ENCODE measurements at regions not wholly inside any gene's neighbourhood (a gene's known extent, or its start where the extent isn't known, plus 50 kb on each side); places are given as distances from the start of the nearest gene placed in this dataset.

GRCh38 chr22:22124374-22124773 lies 120.2 kb upstream of the VPREB1 start:
- TF ChIP-seq POLR2A (IDR thresholded peaks at IDR 0.05) (no peak), POLR2AphosphoS5 (IDR thresholded peaks at IDR 0.05; ENCODE audit: insufficient read depth in 1 of 2, low read depth in 1 of 2) (no peak)
- no peak for DNase-seq (ENCODE audit: extremely low spot score in 2 of 2)
- intact Hi-C loops (cut with DNase I): no loop called here
- H3K4me3 ChIP-seq: no peak overlapping the region
- no peaks in the 10 kb centered on the region for H3K27me3 ChIP-seq
- H3K27ac ChIP-seq: no peak overlapping the region
- H3K4me1 ChIP-seq: no peaks in the 10 kb centered on the region
- H3K36me3 ChIP-seq: no peaks in the 10 kb centered on the region
- H3K9me3 ChIP-seq: no peaks in the 10 kb centered on the region

- no peak for DNase-seq (ENCODE audit: extremely low spot score in 2 of 2)
- no peak overlapping the region for H3K4me3 ChIP-seq
- intact Hi-C loops (cut with DNase I): no loop called here
- H3K36me3 ChIP-seq: no peaks in the 10 kb centered on the region
- H3K9me3 ChIP-seq: no peaks in the 10 kb centered on the region
- H3K27me3 ChIP-seq: no peaks in the 10 kb centered on the region
- no peak for TF ChIP-seq CTCF (IDR thresholded peaks at IDR 0.05)
- no peak for TF ChIP-seq POLR2AphosphoS5 (IDR thresholded peaks at IDR 0.05; ENCODE audit: insufficient read depth in 1 of 2, low read depth in 1 of 2)
- TF ChIP-seq POLR2A (IDR thresholded peaks at IDR 0.05): no peak
- H3K27ac ChIP-seq: no peak overlapping the region
- H3K4me1 ChIP-seq: no peaks in the 10 kb centered on the region
Observed at GRCh38 chr22:22123960-22124278, 120.7 kb upstream of the VPREB1 start.

- intact Hi-C loops (cut with DNase I): no loop called here
- no peaks in the 10 kb centered on the region for H3K9me3 ChIP-seq
- no peak overlapping the region for H3K27ac ChIP-seq
- TF ChIP-seq POLR2AphosphoS5 (IDR thresholded peaks at IDR 0.05; ENCODE audit: insufficient read depth in 1 of 2, low read depth in 1 of 2) (no peak), POLR2A (IDR thresholded peaks at IDR 0.05) (no peak), CTCF (IDR thresholded peaks at IDR 0.05) (no peak)
- H3K27me3 ChIP-seq: no peaks in the 10 kb centered on the region
- no peak for DNase-seq (ENCODE audit: extremely low spot score in 2 of 2)
- no peaks in the 10 kb centered on the region for H3K36me3 ChIP-seq
- no peaks in the 10 kb centered on the region for H3K4me1 ChIP-seq
- H3K4me3 ChIP-seq: no peak overlapping the region
Observed at GRCh38 chr22:22123118-22123959, 121.2 kb upstream of the VPREB1 start.

- no peak overlapping the region for H3K27ac ChIP-seq
- H3K36me3 ChIP-seq: no peaks in the 10 kb centered on the region
- no peaks in the 10 kb centered on the region for H3K27me3 ChIP-seq
- intact Hi-C loops (cut with DNase I): no loop called here
- no peak for TF ChIP-seq POLR2AphosphoS5 (IDR thresholded peaks at IDR 0.05; ENCODE audit: insufficient read depth in 1 of 2, low read depth in 1 of 2)
- no peak for TF ChIP-seq CTCF (IDR thresholded peaks at IDR 0.05)
- TF ChIP-seq POLR2A (IDR thresholded peaks at IDR 0.05): no peak
- no peaks in the 10 kb centered on the region for H3K4me1 ChIP-seq
- no peaks in the 10 kb centered on the region for H3K9me3 ChIP-seq
- no peak overlapping the region for H3K4me3 ChIP-seq
- no peak for DNase-seq (ENCODE audit: extremely low spot score in 2 of 2)
Observed at GRCh38 chr22:22122348-22123117, 122.1 kb upstream of the VPREB1 start.

- intact Hi-C loops (cut with DNase I): no loop called here
- H3K27ac ChIP-seq: no peak overlapping the region
- H3K4me3 ChIP-seq: no peak overlapping the region
- no peak for DNase-seq (ENCODE audit: extremely low spot score in 2 of 2)
- H3K27me3 ChIP-seq: no peaks in the 10 kb centered on the region
- H3K4me1 ChIP-seq: no peaks in the 10 kb centered on the region
- no peaks in the 10 kb centered on the region for H3K36me3 ChIP-seq
- TF ChIP-seq CTCF (IDR thresholded peaks at IDR 0.05): no peak
- no peak for TF ChIP-seq POLR2AphosphoS5 (IDR thresholded peaks at IDR 0.05; ENCODE audit: insufficient read depth in 1 of 2, low read depth in 1 of 2)
- TF ChIP-seq POLR2A (IDR thresholded peaks at IDR 0.05): no peak
- H3K9me3 ChIP-seq: no peaks in the 10 kb centered on the region
Observed at GRCh38 chr22:22121445-22121844, 123.1 kb upstream of the VPREB1 start.

Measured in vagina (tissue), 2 donors.